Brain pericyte (primary cell): ENCODE measurements at regions not wholly inside any gene's neighbourhood (a gene's known extent, or its start where the extent isn't known, plus 50 kb on each side); places are given as distances from the start of the nearest gene placed in this dataset.
"Not testable (repeated sequence)": the region's sequence is repeated elsewhere in the genome, so short reads cannot be mapped to it uniquely, and the experiment has no call there.

Source experiments
- DNase-seq: peaks from one replicate; pipeline ENCODE4 v3.0.0-alpha.2; 2012; ENCODE audit warnings: low read depth, low spot score

DNA sequence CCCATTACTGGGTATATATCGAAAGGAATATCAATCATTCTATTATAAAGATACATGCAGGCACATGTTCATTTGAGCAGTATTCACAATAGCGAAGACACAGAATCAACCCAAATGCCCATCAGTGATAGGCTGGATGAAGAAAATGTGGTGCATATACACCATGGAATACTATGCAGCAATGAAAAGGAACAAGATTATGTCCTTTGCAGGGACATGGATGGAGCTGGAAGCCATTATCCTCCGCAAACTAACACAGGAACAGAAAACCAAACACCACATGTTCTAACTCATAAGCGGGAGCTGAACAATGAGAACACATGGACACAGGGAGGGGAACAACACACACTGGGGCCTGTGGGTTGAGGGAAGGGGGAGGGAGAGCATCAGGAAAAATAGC is 434.3 kb downstream of the BUD13 start:
- DNase-seq = not testable (repeated sequence)

DNA sequence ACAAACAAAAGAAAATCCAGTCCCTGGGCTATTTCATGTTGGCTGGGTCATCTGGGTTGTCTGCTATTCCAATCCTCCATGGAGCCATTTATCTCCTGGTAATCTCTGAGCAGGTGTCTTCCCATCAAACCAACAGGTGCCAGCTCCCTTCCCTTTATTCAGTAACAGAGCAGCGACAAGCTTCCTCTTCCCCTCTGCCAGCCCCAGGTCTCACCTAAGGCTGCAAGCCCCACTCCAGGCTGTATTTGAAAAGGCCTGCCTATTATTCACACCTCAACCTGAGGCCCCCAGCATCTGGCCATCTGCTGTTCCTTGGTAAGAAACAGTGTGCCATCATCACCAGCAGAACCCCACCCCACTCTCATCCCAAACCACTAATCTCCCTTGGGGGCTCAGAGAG is 436.2 kb downstream of the BUD13 start:
- no peak for DNase-seq

DNA sequence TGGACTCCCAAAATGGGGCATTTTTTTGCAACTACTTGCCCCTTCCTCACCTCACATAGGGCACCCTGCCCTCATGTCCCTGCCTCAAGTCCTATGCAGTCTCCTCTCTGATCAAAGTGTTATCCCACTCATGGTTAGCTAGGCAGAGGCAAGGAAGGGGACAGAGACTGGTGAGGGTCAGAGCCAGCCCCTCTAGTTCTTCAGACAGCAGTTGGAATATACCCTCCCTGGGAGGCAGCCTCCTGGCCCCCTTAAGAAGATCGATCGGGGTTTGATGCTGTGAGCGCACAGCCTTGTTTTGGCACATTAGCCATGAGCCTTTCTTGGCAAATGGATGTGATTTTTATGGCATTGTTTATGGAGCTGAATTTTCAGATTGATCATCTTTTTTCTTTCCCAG is 436.9 kb downstream of the BUD13 start:
- DNase-seq = no peak

GRCh38 chr11:116335078-116335477 is 437.7 kb downstream of the BUD13 start:
- no peak for DNase-seq

GRCh38 chr11:116334596-116334995 is 438.2 kb downstream of the BUD13 start:
- no peak for DNase-seq

DNA sequence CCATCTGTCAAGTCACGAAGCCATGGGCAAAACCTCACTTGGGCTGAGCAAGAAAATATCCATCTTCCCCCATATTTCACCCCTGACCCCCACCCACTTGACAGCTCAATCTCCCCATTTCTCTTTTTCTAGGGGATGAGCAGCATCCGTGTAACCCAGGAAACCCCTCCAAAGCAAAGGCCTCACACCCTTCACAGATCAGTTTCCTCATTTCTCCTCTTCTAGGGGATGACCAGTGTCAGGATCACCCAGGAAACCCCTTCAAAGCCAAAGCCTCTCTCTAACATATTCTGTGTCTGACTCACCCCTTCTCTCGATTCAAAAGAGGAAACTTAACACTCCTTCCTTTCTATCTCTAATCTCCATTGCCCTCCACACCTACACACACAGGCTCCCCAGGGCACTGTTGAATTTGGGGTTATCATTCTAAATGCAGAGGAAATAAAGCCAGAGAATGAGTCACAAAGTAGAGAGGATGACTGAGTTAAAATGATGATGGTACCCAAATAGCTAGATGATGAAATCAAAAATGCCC is 439.7 kb downstream of the BUD13 start:
- DNase-seq = no peak

DNA sequence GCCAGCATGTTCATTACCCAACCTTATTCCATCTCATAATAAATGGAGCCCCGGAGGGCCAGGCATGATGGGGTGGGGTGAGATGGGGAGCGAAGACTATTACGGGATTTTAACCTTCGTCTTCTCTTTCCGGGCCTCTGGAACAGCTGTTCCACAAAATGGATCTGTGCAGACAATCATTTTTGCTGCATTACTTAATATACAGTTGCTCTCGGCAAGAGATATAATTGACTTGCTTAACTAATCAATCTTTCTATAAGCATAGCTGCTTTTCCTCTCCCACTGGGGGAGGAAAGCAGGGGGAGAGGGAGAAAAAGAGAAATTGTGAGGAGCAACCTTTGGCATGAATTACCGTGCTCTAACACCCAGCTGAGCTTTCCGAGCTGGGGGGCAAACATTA is 440.4 kb downstream of the BUD13 start:
- DNase-seq = no peak

DNA sequence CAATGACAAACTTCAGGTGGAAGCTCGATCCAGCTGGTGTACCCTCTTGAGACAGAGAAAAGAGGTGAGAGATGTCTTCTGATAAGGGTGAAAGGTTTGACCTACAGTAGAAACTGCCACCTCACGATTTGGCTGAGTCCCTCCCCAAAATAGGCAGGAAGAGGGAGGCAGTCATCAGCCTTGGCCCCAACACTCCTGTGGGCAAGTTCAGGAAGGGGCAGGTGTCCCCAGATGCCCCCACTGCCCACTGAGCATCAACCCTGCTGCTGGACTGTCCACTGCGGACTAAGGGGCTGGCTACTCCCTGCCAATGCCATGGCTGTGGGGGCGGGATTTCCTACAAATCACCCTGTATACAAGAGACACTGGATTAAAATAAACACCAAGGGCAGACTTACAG is 441.4 kb downstream of the BUD13 start:
- no peak for DNase-seq

DNA sequence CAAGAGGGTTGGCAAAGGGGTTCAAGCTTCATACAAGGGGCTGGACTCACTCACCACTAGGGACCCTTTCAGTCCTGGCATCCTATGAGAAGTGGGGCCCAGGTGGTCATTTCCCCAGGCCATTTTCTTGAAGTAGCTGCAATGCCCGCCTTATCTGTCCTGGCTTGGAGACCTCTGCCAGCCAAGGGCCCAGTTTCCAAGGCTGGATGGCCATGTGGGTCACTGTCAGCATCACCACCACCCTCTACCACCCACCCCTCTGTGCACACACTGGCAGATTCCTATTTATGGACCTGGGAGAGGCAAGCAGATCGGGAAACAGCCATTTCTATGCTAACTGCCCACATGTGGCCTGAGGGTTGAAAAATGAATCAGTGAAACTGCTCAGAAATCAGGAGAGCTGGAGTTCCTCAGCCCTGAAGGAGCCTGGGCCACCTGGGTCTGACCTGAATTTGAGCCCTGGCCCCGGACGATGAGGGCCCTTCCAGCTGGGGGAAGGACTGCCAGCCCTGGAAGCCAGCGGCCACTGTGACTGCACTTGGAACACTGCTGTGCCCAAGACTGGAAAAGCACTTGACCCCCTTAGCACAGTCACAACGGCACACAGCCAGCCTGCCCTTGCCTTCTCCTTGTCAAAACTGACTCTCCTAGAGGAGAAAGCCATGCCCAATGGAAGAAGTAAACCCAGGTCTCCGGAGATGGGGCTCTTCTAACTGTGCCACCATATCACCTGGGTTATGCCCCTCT is 442.2 kb downstream of the BUD13 start:
- DNase-seq = no peak

GRCh38 chr11:116329354-116330090 is 443.3 kb downstream of the BUD13 start:
- no peak for DNase-seq

DNA sequence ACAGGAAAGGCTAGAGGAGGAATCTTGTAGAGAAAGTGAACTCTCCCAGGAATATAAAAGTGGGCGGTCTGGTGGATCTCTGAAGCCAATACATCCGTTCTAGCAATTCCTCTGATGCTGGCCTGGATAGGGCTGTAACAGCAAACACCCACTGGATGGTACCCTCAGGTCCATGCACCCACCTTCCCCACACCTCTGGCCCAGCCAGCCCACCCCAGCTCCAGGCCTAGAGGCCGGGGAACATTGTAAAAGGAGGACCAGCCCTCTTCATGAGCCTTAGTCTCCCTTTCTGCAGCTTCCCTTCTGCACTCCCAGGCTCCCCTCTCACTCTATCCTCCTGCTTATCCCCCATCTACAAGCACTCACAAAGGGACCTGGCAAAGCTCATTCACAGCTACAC is 443.9 kb downstream of the BUD13 start:
- DNase-seq = no peak

DNA sequence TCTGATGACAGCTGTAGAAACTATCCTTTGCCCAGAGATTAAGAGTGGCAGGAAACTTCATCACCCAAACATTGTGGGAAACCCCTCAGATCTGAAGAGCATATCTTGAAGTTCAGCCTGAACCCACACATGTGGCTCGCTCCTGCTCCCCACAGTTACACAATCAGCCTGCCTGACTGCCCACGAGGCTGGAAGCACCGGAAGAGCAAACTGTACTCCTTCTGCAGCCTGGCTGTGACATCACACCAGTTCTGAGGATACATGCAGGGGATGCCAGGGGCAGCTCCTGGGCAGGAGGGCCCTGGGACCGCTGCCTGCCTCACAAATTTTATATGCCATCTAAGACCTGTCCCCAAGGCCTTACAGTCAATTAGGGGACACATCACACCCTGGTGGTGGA is 444.4 kb downstream of the BUD13 start:
- no peak for DNase-seq

DNA sequence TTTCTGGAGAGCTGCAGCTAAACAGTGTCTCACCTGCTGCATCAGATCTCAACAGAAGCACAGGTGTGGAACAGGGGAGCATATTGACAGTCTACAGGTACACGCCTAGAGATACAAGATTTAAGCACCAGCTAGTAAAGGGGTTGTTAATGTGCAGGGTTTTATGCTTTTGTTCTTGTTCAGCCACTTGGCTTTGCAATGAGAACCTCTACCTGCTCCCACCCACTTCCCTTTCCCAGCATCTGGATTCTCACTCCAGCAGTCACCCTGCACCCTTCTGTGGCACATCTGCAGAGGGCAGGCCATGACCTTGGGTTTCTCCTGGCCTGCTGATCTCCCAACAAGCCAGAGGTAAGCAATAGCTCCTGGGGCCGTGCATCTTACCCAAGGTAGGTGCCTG is 446.6 kb downstream of the BUD13 start:
- no peak for DNase-seq

DNA sequence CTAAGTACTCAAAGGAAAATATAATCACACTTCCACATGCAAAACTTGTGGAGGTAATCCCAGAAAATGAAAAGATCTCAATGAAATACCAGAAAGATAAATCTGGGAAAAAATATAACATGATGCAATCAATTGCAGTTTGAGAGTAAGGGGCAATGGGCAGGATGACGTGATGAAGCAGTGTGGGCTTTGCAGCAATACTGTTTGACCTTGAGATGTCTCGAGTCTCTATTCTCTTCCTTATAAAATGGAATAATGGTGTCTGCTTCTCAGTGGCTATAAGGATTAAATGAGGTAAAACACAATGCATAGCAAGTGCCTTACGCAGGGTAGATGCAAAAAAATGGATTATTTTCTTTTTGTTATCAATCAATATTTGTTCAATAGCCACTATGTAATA is 447.5 kb downstream of the BUD13 start:
- no peak for DNase-seq

DNA sequence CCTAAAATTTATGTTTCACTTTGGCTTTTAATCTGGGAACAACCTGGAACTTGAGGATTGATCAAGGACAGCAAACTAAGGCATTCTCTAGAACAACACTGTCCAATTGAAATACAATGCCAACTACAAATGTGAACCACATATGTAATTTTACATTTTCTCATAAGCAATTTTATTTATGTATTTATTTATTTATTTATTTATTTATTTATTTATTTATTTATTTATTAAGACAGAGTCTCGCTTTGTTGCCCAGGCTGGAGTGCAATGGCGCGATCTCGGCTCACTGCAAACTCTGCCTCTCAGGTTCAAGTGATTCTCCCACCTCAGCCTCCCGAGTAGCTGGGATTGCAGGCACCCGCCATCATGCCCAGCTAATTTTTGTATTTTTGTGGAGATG is 448.7 kb downstream of the BUD13 start:
- not testable (repeated sequence) for DNase-seq

DNA sequence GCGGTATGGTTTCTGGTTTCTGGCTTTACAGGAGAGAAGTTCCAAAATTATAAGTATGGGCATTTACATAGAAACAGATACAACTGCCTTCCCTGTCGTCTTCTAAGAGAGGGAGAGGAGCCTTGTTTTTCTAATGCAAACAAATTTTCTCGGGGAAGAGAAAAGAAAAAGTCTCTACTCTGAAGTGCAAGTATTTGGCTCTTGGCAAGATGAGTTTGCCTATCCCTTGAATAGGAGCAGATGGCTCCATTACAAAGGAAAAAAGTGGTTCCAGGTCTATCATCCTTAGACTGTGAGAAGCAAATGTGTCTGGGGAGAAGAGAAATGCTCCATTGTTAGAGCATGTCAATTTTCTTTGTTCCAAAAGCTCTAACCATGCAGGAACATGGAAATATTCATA is 455.6 kb downstream of the BUD13 start:
- DNase-seq = no peak

DNA sequence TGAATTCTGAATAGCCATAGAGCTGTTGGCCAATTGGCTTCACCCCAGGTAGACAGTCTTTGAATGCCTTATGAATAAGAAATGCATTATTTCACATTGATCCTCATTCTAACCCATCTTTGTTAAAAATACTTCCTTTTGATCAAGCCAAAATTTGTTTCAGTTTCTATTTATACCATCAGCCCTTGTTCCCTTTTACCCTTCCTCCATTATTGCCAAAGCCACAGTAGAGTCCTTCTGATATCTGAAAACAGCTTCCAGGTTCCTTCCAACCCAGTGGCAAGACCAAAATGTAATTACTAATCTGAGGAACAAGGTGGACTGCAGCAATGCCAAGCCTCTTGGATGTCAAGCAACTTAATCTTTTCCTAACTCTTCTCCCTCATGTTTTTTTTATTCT is 458.8 kb downstream of the BUD13 start:
- DNase-seq = no peak

- no peak for DNase-seq
These were observed 460.0 kb downstream of the BUD13 start for GRCh38 chr11:116312570-116313391.

GRCh38 chr11:116311206-116311605 is 461.6 kb downstream of the BUD13 start:
- no peak for DNase-seq

- no peak for DNase-seq
These were observed 462.1 kb downstream of the BUD13 start for GRCh38 chr11:116310698-116311097.

DNA sequence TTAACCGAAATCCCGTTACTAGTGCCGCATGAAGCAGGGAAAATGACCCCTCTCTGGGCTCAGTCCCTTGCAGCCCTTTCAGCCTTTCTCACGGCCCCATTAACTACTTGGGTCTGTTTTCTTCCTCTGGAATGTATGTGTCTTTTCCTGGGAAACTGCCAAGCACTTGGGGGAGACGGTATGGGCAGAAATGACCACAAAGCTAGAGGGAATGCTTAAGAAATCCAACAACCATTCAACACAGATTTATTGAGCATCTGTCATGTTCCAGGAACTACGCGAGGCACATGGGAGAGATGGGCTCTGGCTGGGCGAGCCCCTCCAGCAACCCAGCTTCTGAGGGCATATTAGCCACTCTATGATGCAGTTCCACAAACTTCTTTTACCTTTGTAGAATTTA is 462.6 kb downstream of the BUD13 start:
- no peak for DNase-seq

GRCh38 chr11:116309446-116309845 is 463.3 kb downstream of the BUD13 start:
- no peak for DNase-seq
